CD4-positive, alpha-beta T cell treated with Interleukin-4 for 1 hour (primary cell): ENCODE measurements at regions not wholly inside any gene's neighbourhood (a gene's known extent, or its start where the extent isn't known, plus 50 kb on each side); places are given as distances from the start of the nearest gene placed in this dataset.

Experiments
- DNase-seq, 2 donors: peaks; one replicate each; pipeline ENCODE4 v3.0.0-alpha.2; 2020 to 2022

- DNase-seq, result no peak
These were observed 53.0 kb upstream of the CLDN14 start for GRCh38 chr21:36532769-36533467.

GRCh38 chr21:36533468-36533848 is 53.5 kb upstream of the CLDN14 start:
- DNase-seq, result no peak

- DNase-seq, result no peak
These were observed 54.7 kb upstream of the CLDN14 start for GRCh38 chr21:36534656-36535055.

- DNase-seq, result no peak
These were observed 55.8 kb upstream of the CLDN14 start for GRCh38 chr21:36535618-36536241.

- DNase-seq, result no peak
These were observed 58.8 kb upstream of the CLDN14 start for GRCh38 chr21:36538761-36539160.

GRCh38 chr21:36539434-36540150 is 59.7 kb upstream of the CLDN14 start:
- no peak for DNase-seq

GRCh38 chr21:36540700-36541099 is 60.8 kb upstream of the CLDN14 start:
- no peak for DNase-seq

- no peak for DNase-seq
These were observed 61.8 kb upstream of the CLDN14 start for GRCh38 chr21:36541721-36542139.

- no peak for DNase-seq
These were observed 62.6 kb upstream of the CLDN14 start for GRCh38 chr21:36542312-36543101.

- no peak for DNase-seq
These were observed 64.0 kb upstream of the CLDN14 start for GRCh38 chr21:36543924-36544323.

GRCh38 chr21:36544545-36544944 is 64.6 kb upstream of the CLDN14 start:
- DNase-seq, result no peak

GRCh38 chr21:36545776-36546511 is 66.0 kb upstream of the CLDN14 start:
- no peak for DNase-seq

GRCh38 chr21:36547464-36547863 is 67.5 kb upstream of the CLDN14 start:
- DNase-seq, result no peak

- no peak for DNase-seq
These were observed 68.9 kb upstream of the CLDN14 start for GRCh38 chr21:36548866-36549265.

- no peak for DNase-seq
These were observed 69.5 kb upstream of the CLDN14 start for GRCh38 chr21:36549470-36549869.

- no peak for DNase-seq
These were observed 70.8 kb upstream of the CLDN14 start for GRCh38 chr21:36550761-36551160.

- DNase-seq, result no peak
These were observed 71.4 kb upstream of the CLDN14 start for GRCh38 chr21:36551321-36551720.

GRCh38 chr21:36551731-36552433 is 72.0 kb upstream of the CLDN14 start:
- no peak for DNase-seq

GRCh38 chr21:36552434-36552785 is 72.5 kb upstream of the CLDN14 start:
- DNase-seq, result no peak

- no peak for DNase-seq
These were observed 73.5 kb upstream of the CLDN14 start for GRCh38 chr21:36553406-36553805.

- DNase-seq, result no peak
These were observed 74.7 kb upstream of the CLDN14 start for GRCh38 chr21:36554411-36555157.
